ENCODE measurements at regions not wholly inside any gene's neighbourhood (a gene's known extent, or its start where the extent isn't known, plus 50 kb on each side); places are given as distances from the start of the nearest gene placed in this dataset.

DNA sequence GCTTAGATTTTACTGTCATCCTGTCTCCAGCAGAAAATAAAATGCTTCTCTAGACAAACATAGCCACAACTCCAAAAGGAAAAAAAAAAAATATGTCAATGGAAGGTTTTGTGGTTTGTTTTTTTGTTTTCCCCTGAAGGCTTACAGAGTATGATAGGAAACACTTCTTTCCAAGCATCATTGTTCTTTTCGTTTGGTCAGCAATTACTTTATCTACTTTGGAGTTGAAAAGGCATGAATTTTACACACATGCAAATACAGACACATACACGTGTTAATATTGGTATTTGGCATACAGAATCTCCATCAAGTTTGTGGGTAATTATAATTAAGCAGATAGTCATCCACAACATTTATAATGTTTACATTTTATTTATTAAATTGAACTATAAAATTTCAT lies 496.9 kb upstream of the MBL2 start:
- TF ChIP-seq, protein P1, sequence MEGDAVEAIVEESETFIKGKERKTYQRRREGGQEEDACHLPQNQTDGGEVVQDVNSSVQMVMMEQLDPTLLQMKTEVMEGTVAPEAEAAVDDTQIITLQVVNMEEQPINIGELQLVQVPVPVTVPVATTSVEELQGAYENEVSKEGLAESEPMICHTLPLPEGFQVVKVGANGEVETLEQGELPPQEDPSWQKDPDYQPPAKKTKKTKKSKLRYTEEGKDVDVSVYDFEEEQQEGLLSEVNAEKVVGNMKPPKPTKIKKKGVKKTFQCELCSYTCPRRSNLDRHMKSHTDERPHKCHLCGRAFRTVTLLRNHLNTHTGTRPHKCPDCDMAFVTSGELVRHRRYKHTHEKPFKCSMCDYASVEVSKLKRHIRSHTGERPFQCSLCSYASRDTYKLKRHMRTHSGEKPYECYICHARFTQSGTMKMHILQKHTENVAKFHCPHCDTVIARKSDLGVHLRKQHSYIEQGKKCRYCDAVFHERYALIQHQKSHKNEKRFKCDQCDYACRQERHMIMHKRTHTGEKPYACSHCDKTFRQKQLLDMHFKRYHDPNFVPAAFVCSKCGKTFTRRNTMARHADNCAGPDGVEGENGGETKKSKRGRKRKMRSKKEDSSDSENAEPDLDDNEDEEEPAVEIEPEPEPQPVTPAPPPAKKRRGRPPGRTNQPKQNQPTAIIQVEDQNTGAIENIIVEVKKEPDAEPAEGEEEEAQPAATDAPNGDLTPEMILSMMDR (IDR thresholded peaks at IDR 0.05) = no peak
- TF ChIP-seq POLR2A (IDR thresholded peaks at IDR 0.05) (no peak), EP300 (IDR thresholded peaks at IDR 0.05) (no peak)
